ENCODE measurements at regions not wholly inside any gene's neighbourhood (a gene's known extent, or its start where the extent isn't known, plus 50 kb on each side); places are given as distances from the start of the nearest gene placed in this dataset.

DNA sequence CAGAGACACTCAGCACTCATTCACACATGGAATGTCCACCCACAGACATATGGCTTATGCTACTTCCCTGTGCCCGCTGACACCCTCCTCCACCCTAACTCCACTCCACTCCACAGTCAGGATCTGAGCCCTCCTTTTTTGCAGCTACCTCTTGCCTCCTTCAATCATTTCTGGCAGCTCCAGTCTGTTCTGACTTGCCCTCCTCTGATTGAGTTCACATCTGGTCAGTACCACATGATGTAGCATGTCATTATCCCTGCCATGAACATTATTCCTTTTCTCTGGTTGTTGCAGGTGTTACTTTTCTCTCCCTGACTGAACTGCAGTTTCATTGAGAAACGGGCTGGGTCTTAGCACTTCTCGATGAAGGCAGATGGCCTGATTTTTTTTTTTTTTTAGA is 130.1 kb upstream of the EGR2 start:
- TF ChIP-seq, protein P1, sequence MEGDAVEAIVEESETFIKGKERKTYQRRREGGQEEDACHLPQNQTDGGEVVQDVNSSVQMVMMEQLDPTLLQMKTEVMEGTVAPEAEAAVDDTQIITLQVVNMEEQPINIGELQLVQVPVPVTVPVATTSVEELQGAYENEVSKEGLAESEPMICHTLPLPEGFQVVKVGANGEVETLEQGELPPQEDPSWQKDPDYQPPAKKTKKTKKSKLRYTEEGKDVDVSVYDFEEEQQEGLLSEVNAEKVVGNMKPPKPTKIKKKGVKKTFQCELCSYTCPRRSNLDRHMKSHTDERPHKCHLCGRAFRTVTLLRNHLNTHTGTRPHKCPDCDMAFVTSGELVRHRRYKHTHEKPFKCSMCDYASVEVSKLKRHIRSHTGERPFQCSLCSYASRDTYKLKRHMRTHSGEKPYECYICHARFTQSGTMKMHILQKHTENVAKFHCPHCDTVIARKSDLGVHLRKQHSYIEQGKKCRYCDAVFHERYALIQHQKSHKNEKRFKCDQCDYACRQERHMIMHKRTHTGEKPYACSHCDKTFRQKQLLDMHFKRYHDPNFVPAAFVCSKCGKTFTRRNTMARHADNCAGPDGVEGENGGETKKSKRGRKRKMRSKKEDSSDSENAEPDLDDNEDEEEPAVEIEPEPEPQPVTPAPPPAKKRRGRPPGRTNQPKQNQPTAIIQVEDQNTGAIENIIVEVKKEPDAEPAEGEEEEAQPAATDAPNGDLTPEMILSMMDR (IDR thresholded peaks at IDR 0.05; ENCODE audit: low read depth, low read length) = no peak
- TF ChIP-seq POLR2A (IDR thresholded peaks at IDR 0.05; ENCODE audit: extremely low read depth, insufficient read length) = no peak
- TF ChIP-seq, protein P2, sequence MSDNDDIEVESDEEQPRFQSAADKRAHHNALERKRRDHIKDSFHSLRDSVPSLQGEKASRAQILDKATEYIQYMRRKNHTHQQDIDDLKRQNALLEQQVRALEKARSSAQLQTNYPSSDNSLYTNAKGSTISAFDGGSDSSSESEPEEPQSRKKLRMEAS (IDR thresholded peaks at IDR 0.05; ENCODE audit: low read depth, low read length) = no peak
- TF ChIP-seq MYC (IDR thresholded peaks at IDR 0.05; ENCODE audit: low read depth, low read length) = no peak

Measured in NB4 (cell line).